WTC11 (cell line): ENCODE measurements at regions not wholly inside any gene's neighbourhood (a gene's known extent, or its start where the extent isn't known, plus 50 kb on each side); places are given as distances from the start of the nearest gene placed in this dataset.

Experiments
- ATAC-seq: fragments of 200-7000 bp; cut with Tn5 transposase; 2 replicates; pipeline ENCODE4 v1.10.0; 2021; ENCODE audit warnings: mild to moderate bottlenecking, moderate library complexity
- CTCF ChIA-PET: fragments of 300-600 bp; sonication (Branson Sonifier 250); formaldehyde crosslinking; loops from one replicate; lab custom pipeline; 2021; ENCODE audit warnings: antibody characterized with exemption; lab: Charles Lee
- POLR2A ChIA-PET: fragments of 350-600 bp; sonication (Branson Sonifier 250); formaldehyde crosslinking; loops from one replicate; lab custom pipeline; 2021; ENCODE audit warnings: antibody characterized with exemption; lab: Charles Lee
- DNase-seq: peaks from one replicate; pipeline ENCODE4 v3.0.0; 2021; ENCODE audit warnings: low spot score
- H3K27ac Mint-ChIP-seq: 2 replicates; pipeline ENCODE4 v1.8.0; 2021; ENCODE audit warnings: mixed read lengths
- H3K27me3 Mint-ChIP-seq: 2 replicates; pipeline ENCODE4 v1.8.0; 2021; ENCODE audit warnings: low read depth, mild to moderate bottlenecking, moderate library complexity, mixed read lengths
- H3K36me3 Mint-ChIP-seq: 2 replicates; pipeline ENCODE4 v1.8.0; 2021; ENCODE audit warnings: mixed read lengths
- H3K4me1 Mint-ChIP-seq: 2 replicates; pipeline ENCODE4 v1.8.0; 2022; ENCODE audit warnings: mixed read lengths
- H3K4me3 Mint-ChIP-seq: 2 replicates; pipeline ENCODE4 v1.8.0; 2021; ENCODE audit warnings: mild to moderate bottlenecking, moderate library complexity, mixed read lengths
- H3K9me3 Mint-ChIP-seq: 2 replicates; pipeline ENCODE4 v1.8.0; 2021; ENCODE audit warnings: mixed read lengths
- AFF4 ChIP-seq: sonication (generic); formaldehyde crosslinking; IDR thresholded peaks from 2 replicates; pipeline ENCODE4 v1.8.1; 2023; ENCODE audit warnings: mild to moderate bottlenecking, missing genetic modification reagents, borderline replicate concordance
- ATF1 ChIP-seq: sonication (generic); formaldehyde crosslinking; IDR thresholded peaks from 2 replicates; pipeline ENCODE4 v1.8.1; 2023; ENCODE audit warnings: mild to moderate bottlenecking, moderate library complexity, missing genetic modification reagents
- CDX4 ChIP-seq: fragments of 250-450 bp; sonication (Bioruptor Pico); IDR thresholded peaks from 2 replicates; pipeline ENCODE4 v1.9.0; 2021; ENCODE audit warnings: moderate library complexity, mild to moderate bottlenecking, inconsistent platforms, borderline replicate concordance
- CREM ChIP-seq: sonication (generic); formaldehyde crosslinking; IDR thresholded peaks from 2 replicates; pipeline ENCODE4 v1.8.1; 2022; ENCODE audit warnings: mild to moderate bottlenecking, missing genetic modification reagents, moderate library complexity
- CTCF ChIP-seq: fragments of 200-600 bp; IDR thresholded peaks from 2 replicates; pipeline ENCODE4 v1.8.0; 2022; ENCODE audit warnings: antibody characterized with exemption
- EMX1 ChIP-seq: fragments of 250-450 bp; sonication (Bioruptor Pico); IDR thresholded peaks from 2 replicates; pipeline ENCODE4 v1.8.0; 2021; ENCODE audit warnings: mild to moderate bottlenecking
- ERG ChIP-seq: fragments of 250-450 bp; sonication (Bioruptor Pico); IDR thresholded peaks from 2 replicates; pipeline ENCODE4 v1.8.0; 2021; ENCODE audit warnings: mild to moderate bottlenecking
- FOXJ3 ChIP-seq: sonication (generic); formaldehyde crosslinking; IDR thresholded peaks from 2 replicates; pipeline ENCODE4 v1.9.0; 2021; ENCODE audit warnings: missing genetic modification reagents, mild to moderate bottlenecking, borderline replicate concordance
- FOXK1 ChIP-seq: sonication (generic); formaldehyde crosslinking; IDR thresholded peaks from 2 replicates; pipeline ENCODE4 v1.8.0; 2022; ENCODE audit warnings: mild to moderate bottlenecking, moderate library complexity, missing genetic modification reagents
- GRHL2 ChIP-seq: fragments of 250-450 bp; sonication (Bioruptor Pico); IDR thresholded peaks from 2 replicates; pipeline ENCODE4 v1.8.0; 2022; ENCODE audit warnings: mild to moderate bottlenecking, moderate library complexity; ENCODE audit not compliant: insufficient replicate concordance, severe bottlenecking
- IRF1 ChIP-seq: sonication (generic); formaldehyde crosslinking; IDR thresholded peaks from 2 replicates; pipeline ENCODE4 v1.8.0; 2023; ENCODE audit warnings: missing genetic modification reagents
- JAZF1 ChIP-seq: fragments of 250-450 bp; sonication (Bioruptor Pico); IDR thresholded peaks from 2 replicates; pipeline ENCODE4 v1.9.0; 2021; ENCODE audit warnings: moderate library complexity, mild to moderate bottlenecking, inconsistent platforms
- MYBL2 ChIP-seq: sonication (generic); formaldehyde crosslinking; IDR thresholded peaks from 2 replicates; pipeline ENCODE4 v1.8.1; 2023; ENCODE audit warnings: mild to moderate bottlenecking, moderate library complexity, missing genetic modification reagents
- NR1H2 ChIP-seq: sonication (generic); formaldehyde crosslinking; IDR thresholded peaks from 2 replicates; pipeline ENCODE4 v1.9.0; 2021; ENCODE audit warnings: mild to moderate bottlenecking, moderate library complexity, missing genetic modification reagents
- PRRX2 ChIP-seq: fragments of 250-450 bp; sonication (Bioruptor Pico); IDR thresholded peaks from 2 replicates; pipeline ENCODE4 v1.8.0; 2021; ENCODE audit warnings: mild to moderate bottlenecking
- SP1 ChIP-seq: sonication (generic); formaldehyde crosslinking; conservative IDR thresholded peaks from 2 replicates; pipeline ENCODE4 v1.8.1; 2022; ENCODE audit warnings: missing genetic modification reagents
- TEAD4 ChIP-seq: sonication (generic); formaldehyde crosslinking; IDR thresholded peaks from 2 replicates; pipeline ENCODE4 v1.8.0; 2022; ENCODE audit warnings: mild to moderate bottlenecking, missing genetic modification reagents
- ZNF263 ChIP-seq: sonication (generic); formaldehyde crosslinking; IDR thresholded peaks from 2 replicates; pipeline ENCODE4 v1.8.1; 2022; ENCODE audit warnings: low read depth, mild to moderate bottlenecking, moderate library complexity, missing genetic modification reagents
- ZSCAN18 ChIP-seq: fragments of 250-450 bp; sonication (Bioruptor Pico); IDR thresholded peaks from 2 replicates; pipeline ENCODE4 v2.1.2; 2022; ENCODE audit warnings: mild to moderate bottlenecking, moderate library complexity

GRCh38 chr11:116249561-116249960, 523.2 kb downstream of the BUD13 start:
- Mint-ChIP-seq H3K27me3 (peaks cover 6% of the 10 kb centered on the region; the same call in 1 of the 2 replicates), H3K4me1 (peaks cover 6% of the 10 kb centered on the region), H3K36me3 (no peaks in the 10 kb centered on the region), H3K9me3 (peaks cover 9% of the 10 kb centered on the region), H3K4me3 (no peak overlapping the region), H3K27ac (no peak overlapping the region)
- ChIA-PET CTCF (interaction anchor here (1.1 kb wide), 1 partner anchor 33 kb away, joined by 6 read pairs; no protein-coding TSS in a partner anchor), POLR2A (no interaction called here)
- no peak for DNase-seq
- peak; percentile 43; the same call in 1 of the 2 replicates for ATAC-seq
- TF ChIP-seq IRF1 (CRISPR knock-in tag) = no peak

- no peak for DNase-seq
- CTCF ChIA-PET = interaction anchor here (0.8 to 2.0 kb wide), 5 partner anchors 9 to 37 kb away, joined by 3 to 6 read pairs (median 4); no protein-coding TSS in a partner anchor
- Mint-ChIP-seq H3K36me3 (no peaks in the 10 kb centered on the region), H3K9me3 (no peaks in the 10 kb centered on the region), H3K4me1 (peaks cover 13% of the 10 kb centered on the region), H3K27me3 (no peaks in the 10 kb centered on the region), H3K4me3 (no peak overlapping the region), H3K27ac (no peak overlapping the region)
- POLR2A ChIA-PET = interaction anchor here (0.6 kb wide), 1 partner anchor 765 kb away, joined by 3 read pairs; no protein-coding TSS in a partner anchor
- TF ChIP-seq NR1H2 (CRISPR knock-in tag) = no peak
- TF ChIP-seq ATF1 (CRISPR knock-in tag) = no peak
- TF ChIP-seq ERG = no peak
- TF ChIP-seq FOXJ3 = no peak
- TF ChIP-seq, all 79 proteins: peak for 0
- ATAC-seq = no peak
Measured at GRCh38 chr11:116244889-116245288, 527.9 kb downstream of the BUD13 start.

- H3K36me3 Mint-ChIP-seq = no peaks in the 10 kb centered on the region
- no peaks in the 10 kb centered on the region for H3K27me3 Mint-ChIP-seq
- POLR2A ChIA-PET = interaction anchor here (0.6 kb wide), 1 partner anchor 764 kb away, joined by 3 read pairs; no protein-coding TSS in a partner anchor
- DNase-seq (no peak), ATAC-seq (no peak)
- no peak overlapping the region for H3K4me3 Mint-ChIP-seq
- peaks cover 13% of the 10 kb centered on the region for H3K4me1 Mint-ChIP-seq
- no peaks in the 10 kb centered on the region for H3K9me3 Mint-ChIP-seq
- TF ChIP-seq FOXK1 (CRISPR knock-in tag) (no peak), JAZF1 (no peak)
- H3K27ac Mint-ChIP-seq = no peak overlapping the region
- CTCF ChIA-PET = interaction anchor here (0.8 to 2.0 kb wide), 5 partner anchors 8 to 37 kb away, joined by 3 to 6 read pairs (median 4); no protein-coding TSS in a partner anchor
Measured at GRCh38 chr11:116244439-116244838, 528.3 kb downstream of the BUD13 start.

- H3K4me1 Mint-ChIP-seq = peaks cover 13% of the 10 kb centered on the region
- CTCF ChIA-PET = interaction anchor here (0.8 to 2.0 kb wide), 4 partner anchors 8 to 37 kb away, joined by 3 to 6 read pairs (median 4); no protein-coding TSS in a partner anchor
- no peaks in the 10 kb centered on the region for H3K9me3 Mint-ChIP-seq
- DNase-seq = no peak
- no peak overlapping the region for H3K27ac Mint-ChIP-seq
- no peaks in the 10 kb centered on the region for H3K27me3 Mint-ChIP-seq
- peak; percentile 57 for ATAC-seq
- no peak overlapping the region for H3K4me3 Mint-ChIP-seq
- POLR2A ChIA-PET = no interaction called here
- H3K36me3 Mint-ChIP-seq = no peaks in the 10 kb centered on the region
- TF ChIP-seq ZSCAN18 (no peak), CREM (CRISPR knock-in tag) (no peak), SP1 (no peak), MYBL2 (CRISPR knock-in tag) (no peak), EMX1 (CRISPR knock-in tag) (no peak), CTCF (no peak), PRRX2 (CRISPR knock-in tag) (no peak), GRHL2 (CRISPR knock-in tag) (no peak), CDX4 (CRISPR knock-in tag) (no peak), AFF4 (CRISPR knock-in tag) (no peak), NR1H2 (CRISPR knock-in tag) (no peak), TEAD4 (CRISPR knock-in tag) (no peak), ZNF263 (no peak)
Measured at GRCh38 chr11:116243991-116244390, 528.8 kb downstream of the BUD13 start.
